Parathyroid adenoma (tissue), 2 donors: ENCODE measurements at regions not wholly inside any gene's neighbourhood (a gene's known extent, or its start where the extent isn't known, plus 50 kb on each side); places are given as distances from the start of the nearest gene placed in this dataset.

Experiments
- H2AFZ ChIP-seq: fragments of 300-600 bp; sonication (generic); one replicate; pipeline ENCODE4 v1.7.0; 2017; ENCODE audit warnings: antibody characterized with exemption, mild to moderate bottlenecking
- H3K27ac ChIP-seq: fragments of 300-600 bp; sonication (generic); one replicate; pipeline ENCODE4 v1.7.0; 2017
- H3K27me3 ChIP-seq: fragments of 300-600 bp; sonication (generic); one replicate; pipeline ENCODE4 v1.7.0; 2017; ENCODE audit warnings: low read length; ENCODE audit not compliant: control insufficient read depth, insufficient read depth
- H3K36me3 ChIP-seq: fragments of 300-600 bp; sonication (generic); one replicate; pipeline ENCODE4 v1.7.0; 2017; ENCODE audit warnings: low read length; ENCODE audit not compliant: control insufficient read depth, insufficient read depth
- H3K4me1 ChIP-seq: fragments of 300-600 bp; sonication (generic); one replicate; pipeline ENCODE4 v1.7.0; 2017; ENCODE audit warnings: control low read depth
- H3K4me2 ChIP-seq: fragments of 300-600 bp; sonication (generic); one replicate; pipeline ENCODE4 v1.7.0; 2017; ENCODE audit warnings: low read length
- H3K4me3 ChIP-seq: fragments of 300-600 bp; sonication (generic); one replicate; pipeline ENCODE4 v1.7.0; 2017; ENCODE audit warnings: low read depth, low read length
- H3K79me2 ChIP-seq: fragments of 300-600 bp; sonication (generic); one replicate; pipeline ENCODE4 v1.7.0; 2017; ENCODE audit warnings: control low read depth
- H3K9ac ChIP-seq: fragments of 300-600 bp; sonication (generic); one replicate; pipeline ENCODE4 v1.7.0; 2017; ENCODE audit warnings: mild to moderate bottlenecking
- H3K9me3 ChIP-seq: fragments of 300-600 bp; sonication (generic); one replicate; pipeline ENCODE4 v1.7.0; 2017; ENCODE audit warnings: low read length; ENCODE audit not compliant: control insufficient read depth
- TF ChIP-seq, protein P1 (sequence below): fragments of 300-600 bp; sonication (generic); IDR thresholded peaks from one replicate; pipeline ENCODE4 v1.7.0; 2017; ENCODE audit warnings: antibody characterized with exemption, mild to moderate bottlenecking
- donor health status: primary hyperparathyroidism.

DNA sequence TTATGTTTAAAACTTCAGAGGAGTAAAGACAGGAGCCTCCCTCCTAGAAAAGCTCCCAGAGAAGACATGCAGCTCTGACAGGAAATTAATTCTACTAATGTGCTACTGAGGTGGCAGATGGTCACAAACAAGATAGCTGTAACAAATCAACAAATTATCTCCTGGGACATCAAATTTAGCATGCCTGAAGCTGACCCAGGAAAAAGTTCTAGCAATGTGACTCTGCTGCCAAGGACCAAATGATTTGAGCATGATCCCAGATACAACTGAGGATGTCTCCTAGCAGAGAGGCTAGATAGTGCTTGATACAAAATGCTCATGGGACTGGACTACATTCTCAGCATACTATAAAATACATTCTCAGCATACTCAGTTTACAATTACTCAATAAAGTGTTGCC lies 413.5 kb upstream of the SMC2 start:
- H2AFZ ChIP-seq: no peak overlapping the region
- TF ChIP-seq, protein P1, sequence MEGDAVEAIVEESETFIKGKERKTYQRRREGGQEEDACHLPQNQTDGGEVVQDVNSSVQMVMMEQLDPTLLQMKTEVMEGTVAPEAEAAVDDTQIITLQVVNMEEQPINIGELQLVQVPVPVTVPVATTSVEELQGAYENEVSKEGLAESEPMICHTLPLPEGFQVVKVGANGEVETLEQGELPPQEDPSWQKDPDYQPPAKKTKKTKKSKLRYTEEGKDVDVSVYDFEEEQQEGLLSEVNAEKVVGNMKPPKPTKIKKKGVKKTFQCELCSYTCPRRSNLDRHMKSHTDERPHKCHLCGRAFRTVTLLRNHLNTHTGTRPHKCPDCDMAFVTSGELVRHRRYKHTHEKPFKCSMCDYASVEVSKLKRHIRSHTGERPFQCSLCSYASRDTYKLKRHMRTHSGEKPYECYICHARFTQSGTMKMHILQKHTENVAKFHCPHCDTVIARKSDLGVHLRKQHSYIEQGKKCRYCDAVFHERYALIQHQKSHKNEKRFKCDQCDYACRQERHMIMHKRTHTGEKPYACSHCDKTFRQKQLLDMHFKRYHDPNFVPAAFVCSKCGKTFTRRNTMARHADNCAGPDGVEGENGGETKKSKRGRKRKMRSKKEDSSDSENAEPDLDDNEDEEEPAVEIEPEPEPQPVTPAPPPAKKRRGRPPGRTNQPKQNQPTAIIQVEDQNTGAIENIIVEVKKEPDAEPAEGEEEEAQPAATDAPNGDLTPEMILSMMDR: no peak
- no peak overlapping the region for H3K4me2 ChIP-seq

DNA sequence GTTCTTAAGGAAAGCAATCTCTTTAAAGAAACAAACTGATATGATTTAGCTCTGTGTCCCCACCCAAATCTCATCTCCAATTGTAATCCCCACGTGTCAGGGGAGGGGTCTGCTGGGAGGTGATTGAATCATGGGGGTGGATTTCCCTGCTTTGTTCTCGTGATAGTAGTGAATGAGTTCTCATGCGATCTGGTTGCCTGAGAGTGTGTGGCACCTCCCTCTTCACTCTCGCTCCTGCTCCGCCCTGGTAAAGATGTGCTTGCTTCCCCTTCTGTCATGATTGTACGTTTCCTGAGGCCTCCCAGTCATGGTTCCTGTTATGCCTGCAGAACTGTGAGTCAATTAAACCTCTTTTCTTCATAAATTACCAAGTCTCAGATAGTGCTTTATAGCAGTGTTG lies 412.7 kb upstream of the SMC2 start:
- Histone ChIP-seq H3K4me1 (no peaks in the 10 kb centered on the region), H3K9ac (no peak overlapping the region), H3K36me3 (no peaks in the 10 kb centered on the region), H2AFZ (no peak overlapping the region), H3K4me2 (no peak overlapping the region), H3K27ac (no peak overlapping the region), H3K9me3 (no peaks in the 10 kb centered on the region), H3K27me3 (no peaks in the 10 kb centered on the region), H3K79me2 (no peaks in the 10 kb centered on the region), H3K4me3 (no peak overlapping the region)
- TF ChIP-seq, protein P1: no peak

More for the DNA sequence above, 413.5 kb upstream of the SMC2 start:
- H3K79me2 ChIP-seq: no peaks in the 10 kb centered on the region
- H3K27me3 ChIP-seq: no peaks in the 10 kb centered on the region
- no peaks in the 10 kb centered on the region for H3K36me3 ChIP-seq
- no peak overlapping the region for H3K9ac ChIP-seq
- H3K4me1 ChIP-seq: no peaks in the 10 kb centered on the region
- no peak overlapping the region for H3K4me3 ChIP-seq
- no peak overlapping the region for H3K27ac ChIP-seq
- H3K9me3 ChIP-seq: no peaks in the 10 kb centered on the region

DNA sequence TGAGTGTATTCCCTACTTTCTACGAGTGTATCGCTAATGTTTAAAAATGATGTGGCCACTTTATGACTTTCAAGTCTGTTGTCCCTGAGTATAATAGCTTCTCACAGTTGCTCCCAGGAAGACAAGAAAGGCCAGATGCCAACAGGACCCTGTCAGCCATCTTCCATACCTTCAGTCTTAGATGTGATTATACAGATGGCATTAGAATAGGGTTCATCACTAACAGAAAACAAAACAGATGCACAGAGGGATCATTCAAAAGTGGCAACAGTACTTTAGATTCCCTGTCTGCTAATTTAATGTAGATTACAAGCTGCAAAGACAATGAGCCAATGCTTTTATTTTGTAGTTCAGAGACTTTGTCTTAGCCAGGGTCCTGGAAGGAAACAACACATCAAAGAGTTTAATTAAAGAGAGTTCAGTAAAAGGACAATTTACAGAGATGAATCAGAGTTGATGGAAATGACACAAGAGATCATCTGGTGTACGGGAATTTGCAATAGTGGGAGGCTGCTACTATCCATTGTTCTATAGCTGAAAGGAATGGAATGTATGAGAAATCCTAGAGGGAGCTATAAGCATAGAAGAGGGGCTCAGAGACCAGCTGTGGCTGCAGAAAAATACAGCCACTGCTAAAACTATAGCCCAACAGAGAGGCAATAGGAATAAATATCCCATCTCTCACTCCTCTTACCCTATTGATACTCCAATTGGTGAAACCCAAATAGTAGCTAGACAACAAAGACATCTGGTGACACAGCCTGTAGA lies 393.7 kb upstream of the SMC2 start:
- TF ChIP-seq, protein P1: no peak

DNA sequence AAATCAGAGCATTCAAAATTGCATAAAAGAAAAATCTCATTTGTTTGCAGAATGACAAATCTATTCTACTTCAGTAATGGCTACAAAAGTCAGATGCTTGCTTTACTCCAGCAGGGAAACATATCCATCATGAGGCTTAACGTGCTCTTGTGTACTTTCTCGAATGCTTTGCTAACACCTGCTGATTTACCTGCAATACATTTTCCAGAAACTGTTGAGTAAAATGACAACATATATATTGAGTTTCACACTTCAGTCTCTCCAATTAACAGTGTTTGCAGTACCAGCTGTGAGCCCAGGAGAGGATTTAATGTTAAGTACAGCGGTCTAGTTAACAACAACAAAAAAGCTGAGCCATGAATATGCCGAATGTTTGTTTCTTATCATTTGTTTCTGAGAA lies 391.5 kb upstream of the SMC2 start:
- H2AFZ ChIP-seq: no peak overlapping the region

More for the DNA sequence above, 393.7 kb upstream of the SMC2 start:
- H3K4me3 ChIP-seq: no peak overlapping the region
- H3K9ac ChIP-seq: no peak overlapping the region
- no peak overlapping the region for H3K4me2 ChIP-seq
- H3K27me3 ChIP-seq: no peaks in the 10 kb centered on the region
- H2AFZ ChIP-seq: no peak overlapping the region
- no peaks in the 10 kb centered on the region for H3K79me2 ChIP-seq
- no peak overlapping the region for H3K27ac ChIP-seq
- no peaks in the 10 kb centered on the region for H3K9me3 ChIP-seq
- H3K4me1 ChIP-seq: no peaks in the 10 kb centered on the region
- no peaks in the 10 kb centered on the region for H3K36me3 ChIP-seq

More for the DNA sequence above, 391.5 kb upstream of the SMC2 start:
- no peak overlapping the region for H3K4me3 ChIP-seq
- no peaks in the 10 kb centered on the region for H3K9me3 ChIP-seq
- no peak overlapping the region for H3K27ac ChIP-seq
- no peaks in the 10 kb centered on the region for H3K4me1 ChIP-seq
- H3K9ac ChIP-seq: no peak overlapping the region
- no peaks in the 10 kb centered on the region for H3K36me3 ChIP-seq
- TF ChIP-seq, protein P1: no peak
- H3K4me2 ChIP-seq: no peak overlapping the region
- no peaks in the 10 kb centered on the region for H3K79me2 ChIP-seq
- H3K27me3 ChIP-seq: no peaks in the 10 kb centered on the region
